Adipocyte (in vitro differentiated cells): ENCODE measurements at regions not wholly inside any gene's neighbourhood (a gene's known extent, or its start where the extent isn't known, plus 50 kb on each side); places are given as distances from the start of the nearest gene placed in this dataset.

Source experiments
- DNase-seq: peaks from one replicate; pipeline ENCODE4 v3.0.0-alpha.2; 2015; ENCODE audit warnings: low read depth
- H3K27me3 ChIP-seq: replicated peaks from 2 replicates; pipeline ENCODE4 v1.7.0; 2013; ENCODE audit warnings: mild to moderate bottlenecking, low read length, moderate library complexity; ENCODE audit not compliant: control insufficient read depth, insufficient read depth
- H3K36me3 ChIP-seq: 2 replicates; pipeline ENCODE4 v1.7.0; 2013; ENCODE audit warnings: low read length, mild to moderate bottlenecking, moderate library complexity; ENCODE audit not compliant: control insufficient read depth, insufficient read depth, severe bottlenecking
- H3K4me1 ChIP-seq: 2 replicates; pipeline ENCODE4 v1.7.0; 2013; ENCODE audit warnings: mild to moderate bottlenecking, low read length, moderate library complexity; ENCODE audit not compliant: control insufficient read depth, insufficient read depth
- H3K4me3 ChIP-seq: 2 replicates; pipeline ENCODE4 v1.7.0; 2013; ENCODE audit warnings: mild to moderate bottlenecking, low read length, moderate library complexity
- H3K9ac ChIP-seq: 2 replicates; pipeline ENCODE4 v1.7.0; 2013; ENCODE audit warnings: mild to moderate bottlenecking, low read length, moderate library complexity
- H3K9me3 ChIP-seq: 2 replicates; pipeline ENCODE4 v1.7.0; 2013; ENCODE audit warnings: mild to moderate bottlenecking, low read length, moderate library complexity; ENCODE audit not compliant: control insufficient read depth

GRCh38 chr12:105423237-105423636, 92.7 kb downstream of the C12orf75 start:
- Histone ChIP-seq H3K9ac (no peak overlapping the region), H3K36me3 (no peaks in the 10 kb centered on the region), H3K9me3 (no peaks in the 10 kb centered on the region), H3K4me1 (no peaks in the 10 kb centered on the region), H3K4me3 (no peak overlapping the region), H3K27me3 (no peaks in the 10 kb centered on the region)
- DNase-seq: no peak

GRCh38 chr12:105423921-105424320, 93.4 kb downstream of the C12orf75 start:
- Histone ChIP-seq H3K4me3 (no peak overlapping the region), H3K9me3 (no peaks in the 10 kb centered on the region), H3K9ac (no peak overlapping the region), H3K4me1 (no peaks in the 10 kb centered on the region), H3K36me3 (no peaks in the 10 kb centered on the region), H3K27me3 (no peaks in the 10 kb centered on the region)
- DNase-seq: no peak

GRCh38 chr12:105425254-105426174, 95.0 kb downstream of the C12orf75 start:
- H3K36me3 ChIP-seq: no peaks in the 10 kb centered on the region
- H3K9me3 ChIP-seq: no peaks in the 10 kb centered on the region
- no peaks in the 10 kb centered on the region for H3K4me1 ChIP-seq
- no peak overlapping the region for H3K9ac ChIP-seq
- no peak for DNase-seq
- no peaks in the 10 kb centered on the region for H3K27me3 ChIP-seq
- H3K4me3 ChIP-seq: no peak overlapping the region

- Histone ChIP-seq H3K9ac (no peak overlapping the region), H3K36me3 (no peaks in the 10 kb centered on the region), H3K27me3 (no peaks in the 10 kb centered on the region), H3K9me3 (no peaks in the 10 kb centered on the region), H3K4me1 (no peaks in the 10 kb centered on the region), H3K4me3 (no peak overlapping the region)
- no peak for DNase-seq
These were observed 96.3 kb downstream of the C12orf75 start for GRCh38 chr12:105426766-105427165.

GRCh38 chr12:105427883-105428282, 97.4 kb downstream of the C12orf75 start:
- DNase-seq: no peak
- Histone ChIP-seq H3K4me3 (no peak overlapping the region), H3K9me3 (no peaks in the 10 kb centered on the region), H3K27me3 (no peaks in the 10 kb centered on the region), H3K9ac (no peak overlapping the region), H3K4me1 (no peaks in the 10 kb centered on the region), H3K36me3 (no peaks in the 10 kb centered on the region)

GRCh38 chr12:105428793-105429395, 98.4 kb downstream of the C12orf75 start:
- Histone ChIP-seq H3K4me1 (no peaks in the 10 kb centered on the region), H3K4me3 (no peak overlapping the region), H3K9ac (no peak overlapping the region), H3K27me3 (no peaks in the 10 kb centered on the region), H3K9me3 (no peaks in the 10 kb centered on the region), H3K36me3 (no peaks in the 10 kb centered on the region)
- no peak for DNase-seq

- Histone ChIP-seq H3K4me3 (no peak overlapping the region), H3K9me3 (no peaks in the 10 kb centered on the region), H3K9ac (no peak overlapping the region), H3K36me3 (no peaks in the 10 kb centered on the region), H3K27me3 (no peaks in the 10 kb centered on the region), H3K4me1 (no peaks in the 10 kb centered on the region)
- no peak for DNase-seq
These were observed 99.0 kb downstream of the C12orf75 start for GRCh38 chr12:105429511-105429910.

- Histone ChIP-seq H3K4me1 (no peaks in the 10 kb centered on the region), H3K4me3 (no peak overlapping the region), H3K9ac (no peak overlapping the region), H3K27me3 (no peaks in the 10 kb centered on the region), H3K36me3 (no peaks in the 10 kb centered on the region), H3K9me3 (no peaks in the 10 kb centered on the region)
- DNase-seq: no peak
These were observed 101.1 kb downstream of the C12orf75 start for GRCh38 chr12:105431537-105432100.

GRCh38 chr12:105433804-105434203, 103.3 kb downstream of the C12orf75 start:
- H3K4me1 ChIP-seq: no peaks in the 10 kb centered on the region
- no peak overlapping the region for H3K9ac ChIP-seq
- DNase-seq: no peak
- H3K4me3 ChIP-seq: no peak overlapping the region
- no peaks in the 10 kb centered on the region for H3K27me3 ChIP-seq
- no peaks in the 10 kb centered on the region for H3K9me3 ChIP-seq
- H3K36me3 ChIP-seq: no peaks in the 10 kb centered on the region

GRCh38 chr12:105436636-105437035, 106.1 kb downstream of the C12orf75 start:
- H3K4me1 ChIP-seq: no peaks in the 10 kb centered on the region
- no peak overlapping the region for H3K4me3 ChIP-seq
- no peaks in the 10 kb centered on the region for H3K36me3 ChIP-seq
- H3K9ac ChIP-seq: no peak overlapping the region
- no peaks in the 10 kb centered on the region for H3K27me3 ChIP-seq
- no peak for DNase-seq
- H3K9me3 ChIP-seq: peaks cover 4% of the 10 kb centered on the region

GRCh38 chr12:105440037-105440664, 109.7 kb downstream of the C12orf75 start:
- Histone ChIP-seq H3K4me3 (no peak overlapping the region), H3K9ac (no peak overlapping the region), H3K27me3 (no peaks in the 10 kb centered on the region), H3K9me3 (peaks cover 4% of the 10 kb centered on the region), H3K36me3 (no peaks in the 10 kb centered on the region), H3K4me1 (no peaks in the 10 kb centered on the region)
- DNase-seq: no peak
